ENCODE measurements at regions not wholly inside any gene's neighbourhood (a gene's known extent, or its start where the extent isn't known, plus 50 kb on each side); places are given as distances from the start of the nearest gene placed in this dataset.
"Not testable (repeated sequence)": the region's sequence is repeated elsewhere in the genome, so short reads cannot be mapped to it uniquely, and the experiment has no call there.

GRCh38 chr16:16674820-16675219 is 295.9 kb downstream of the NPIPA7 start:
- H4K91ac ChIP-seq (replicated peaks; ENCODE audit: insufficient read length, low read length); H3K14ac ChIP-seq (ENCODE audit: insufficient read length); H4K5ac ChIP-seq (ENCODE audit: insufficient read length, low read depth, low read length); H3K36me3 ChIP-seq (ENCODE audit: control insufficient read depth in 2 of 4, insufficient read depth in 4 of 4, low read length in 3 of 4); H2BK15ac ChIP-seq (ENCODE audit: low read length); H3K23ac ChIP-seq (ENCODE audit: insufficient read length); CTCF ChIA-PET (ENCODE audit: partially characterized antibody); H3K56ac ChIP-seq (replicated peaks; ENCODE audit: insufficient read length, low read depth, low read length); H3K79me1 ChIP-seq (ENCODE audit: low read depth, low read length); FAIRE-seq; H3K18ac ChIP-seq (ENCODE audit: extremely low read depth, low read length); H3K4me3 ChIP-seq (ENCODE audit: extremely low read depth in 1 of 4, insufficient read depth in 2 of 4, low read depth in 3 of 4, low read length in 4 of 4); H3K9ac ChIP-seq (replicated peaks in 1 of 4; ENCODE audit: extremely low read depth in 1 of 4, low read depth in 3 of 4, low read length in 3 of 4); H2AK5ac ChIP-seq (ENCODE audit: low read depth, low read length); H4K8ac ChIP-seq (ENCODE audit: extremely low read depth, insufficient read depth, low read length); H2BK12ac ChIP-seq (ENCODE audit: low read depth, low read length); H3K4ac ChIP-seq (replicated peaks; ENCODE audit: insufficient read length, low read depth, low read length); DNase-seq (ENCODE audit: low read depth in 1 of 2, low spot score in 2 of 2); H3K9me3 ChIP-seq (ENCODE audit: insufficient read depth in 2 of 2, low read depth in 1 of 2, low read length in 1 of 2); POLR2A ChIA-PET (ENCODE audit: partially characterized antibody); H2BK120ac ChIP-seq (replicated peaks; ENCODE audit: low read depth, low read length); H2AFZ ChIP-seq (ENCODE audit: low read length); H3K4me2 ChIP-seq (ENCODE audit: insufficient read depth in 1 of 2, low read depth in 2 of 2, low read length in 2 of 2); H3K79me2 ChIP-seq (ENCODE audit: control insufficient read depth in 1 of 2, insufficient read depth in 2 of 2, low read length in 2 of 2); H3K27me3 ChIP-seq (replicated peaks in 1 of 4; ENCODE audit: control insufficient read depth in 3 of 4, extremely low read depth in 1 of 4, insufficient read depth in 3 of 4, low read length in 3 of 4); H2BK5ac ChIP-seq (ENCODE audit: low read depth, low read length); H4K20me1 ChIP-seq (replicated peaks in 1 of 2; ENCODE audit: control insufficient read depth in 1 of 2, insufficient read depth in 2 of 2, low read length in 2 of 2); H3K23me2 ChIP-seq (ENCODE audit: low read depth, low read length); H3K27ac ChIP-seq (ENCODE audit: low read depth, low read length); H3K4me1 ChIP-seq (replicated peaks in 1 of 4; ENCODE audit: control insufficient read depth in 3 of 4, insufficient read depth in 4 of 4, low read length in 3 of 4); H2BK20ac ChIP-seq (ENCODE audit: low read length): not testable (repeated sequence)
- no CpG with 5 or more reads among the region's 9 CpGs for WGBS, 2 experiments (ENCODE audit: extremely low coverage in 1 of 2, insufficient coverage in 1 of 2, insufficient read length in 1 of 2, insufficient replicate concordance in 2 of 2, low coverage in 1 of 2, low lambda C conversion rate in 2 of 2, missing lambda C conversion rate in 1 of 2)

- H3K9me3 ChIP-seq (ENCODE audit: insufficient read depth in 2 of 2, low read depth in 1 of 2, low read length in 1 of 2); H3K56ac ChIP-seq (replicated peaks; ENCODE audit: insufficient read length, low read depth, low read length); POLR2A ChIA-PET (ENCODE audit: partially characterized antibody); H4K91ac ChIP-seq (replicated peaks; ENCODE audit: insufficient read length, low read length); H4K20me1 ChIP-seq (replicated peaks in 1 of 2; ENCODE audit: control insufficient read depth in 1 of 2, insufficient read depth in 2 of 2, low read length in 2 of 2); H3K9ac ChIP-seq (replicated peaks in 1 of 4; ENCODE audit: extremely low read depth in 1 of 4, low read depth in 3 of 4, low read length in 3 of 4); H2BK20ac ChIP-seq (ENCODE audit: low read length); H3K18ac ChIP-seq (ENCODE audit: extremely low read depth, low read length); FAIRE-seq; H3K23me2 ChIP-seq (ENCODE audit: low read depth, low read length); H3K36me3 ChIP-seq (ENCODE audit: control insufficient read depth in 2 of 4, insufficient read depth in 4 of 4, low read length in 3 of 4); H4K5ac ChIP-seq (ENCODE audit: insufficient read length, low read depth, low read length); CTCF ChIA-PET (ENCODE audit: partially characterized antibody); H3K79me2 ChIP-seq (ENCODE audit: control insufficient read depth in 1 of 2, insufficient read depth in 2 of 2, low read length in 2 of 2); H2AK5ac ChIP-seq (ENCODE audit: low read depth, low read length); H3K4ac ChIP-seq (replicated peaks; ENCODE audit: insufficient read length, low read depth, low read length); H4K8ac ChIP-seq (ENCODE audit: extremely low read depth, insufficient read depth, low read length); DNase-seq (ENCODE audit: low read depth in 1 of 2, low spot score in 2 of 2); H3K14ac ChIP-seq (ENCODE audit: insufficient read length); H2AFZ ChIP-seq (ENCODE audit: low read length); H3K23ac ChIP-seq (ENCODE audit: insufficient read length); H2BK120ac ChIP-seq (replicated peaks; ENCODE audit: low read depth, low read length); H2BK12ac ChIP-seq (ENCODE audit: low read depth, low read length); H3K4me2 ChIP-seq (ENCODE audit: insufficient read depth in 1 of 2, low read depth in 2 of 2, low read length in 2 of 2); H3K4me3 ChIP-seq (ENCODE audit: extremely low read depth in 1 of 4, insufficient read depth in 2 of 4, low read depth in 3 of 4, low read length in 4 of 4); H3K27ac ChIP-seq (ENCODE audit: low read depth, low read length); H3K27me3 ChIP-seq (replicated peaks in 1 of 4; ENCODE audit: control insufficient read depth in 3 of 4, extremely low read depth in 1 of 4, insufficient read depth in 3 of 4, low read length in 3 of 4); H3K79me1 ChIP-seq (ENCODE audit: low read depth, low read length); H3K4me1 ChIP-seq (replicated peaks in 1 of 4; ENCODE audit: control insufficient read depth in 3 of 4, insufficient read depth in 4 of 4, low read length in 3 of 4); H2BK5ac ChIP-seq (ENCODE audit: low read depth, low read length); H2BK15ac ChIP-seq (ENCODE audit: low read length): not testable (repeated sequence)
- no CpG with 5 or more reads among the region's 4 CpGs for WGBS, 2 experiments (ENCODE audit: extremely low coverage in 1 of 2, insufficient coverage in 1 of 2, insufficient read length in 1 of 2, insufficient replicate concordance in 2 of 2, low coverage in 1 of 2, low lambda C conversion rate in 2 of 2, missing lambda C conversion rate in 1 of 2)
Measured at GRCh38 chr16:16721849-16722248, 342.9 kb downstream of the NPIPA7 start.

Measured in H1 (cell line).